GM21360 (cell line): ENCODE measurements at regions not wholly inside any gene's neighbourhood (a gene's known extent, or its start where the extent isn't known, plus 50 kb on each side); places are given as distances from the start of the nearest gene placed in this dataset.

ENCODE experiments used
- ATAC-seq: cut with Tn5 transposase; IDR thresholded peaks from one replicate; pipeline ENCODE4 v1.9.1; 2021; ENCODE audit warnings: mild to moderate bottlenecking, moderate library complexity; ENCODE audit not compliant: unreplicated experiment

- no peak for ATAC-seq
These were observed 267.1 kb upstream of the TMTC4 start for GRCh38 chr13:100941377-100942368.

- ATAC-seq = no peak
These were observed 266.1 kb upstream of the TMTC4 start for GRCh38 chr13:100940658-100941057.

DNA sequence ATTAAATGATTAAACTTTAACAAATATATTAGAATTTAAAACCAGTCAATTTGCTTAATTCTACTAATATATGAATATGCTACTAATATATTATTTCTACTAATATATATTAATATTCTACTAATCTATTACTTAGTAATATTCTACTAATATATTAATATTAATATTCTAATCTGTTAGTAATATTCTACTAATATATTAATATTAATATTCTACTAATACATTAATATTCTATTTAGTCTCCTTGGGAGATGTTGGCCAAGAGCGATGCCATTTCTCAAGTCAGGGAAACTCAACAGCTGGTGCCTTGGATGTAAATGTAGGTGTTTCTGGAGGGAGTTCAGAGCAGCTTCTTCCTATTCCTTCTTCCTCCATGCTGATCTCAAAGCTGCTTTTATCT lies 259.2 kb upstream of the TMTC4 start:
- no peak for ATAC-seq

DNA sequence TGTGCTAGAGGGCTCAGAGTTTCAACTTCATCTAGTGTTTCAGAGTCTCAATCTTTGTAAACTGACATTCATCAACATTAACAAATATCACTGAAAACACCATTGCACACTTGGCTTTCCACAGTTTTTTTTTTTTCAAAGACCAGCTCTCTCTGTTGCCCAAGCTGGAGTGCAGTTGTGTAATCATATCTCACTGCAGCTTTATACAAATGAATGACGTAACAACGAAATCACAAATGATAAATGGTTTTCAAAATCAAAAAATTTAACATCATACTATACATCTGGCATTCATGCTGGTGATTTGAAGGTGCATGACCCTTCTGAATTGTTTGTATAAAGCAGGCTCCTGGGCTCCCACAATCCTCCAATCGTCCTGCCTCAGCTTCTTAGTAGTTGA lies 248.0 kb upstream of the TMTC4 start:
- ATAC-seq = no peak

DNA sequence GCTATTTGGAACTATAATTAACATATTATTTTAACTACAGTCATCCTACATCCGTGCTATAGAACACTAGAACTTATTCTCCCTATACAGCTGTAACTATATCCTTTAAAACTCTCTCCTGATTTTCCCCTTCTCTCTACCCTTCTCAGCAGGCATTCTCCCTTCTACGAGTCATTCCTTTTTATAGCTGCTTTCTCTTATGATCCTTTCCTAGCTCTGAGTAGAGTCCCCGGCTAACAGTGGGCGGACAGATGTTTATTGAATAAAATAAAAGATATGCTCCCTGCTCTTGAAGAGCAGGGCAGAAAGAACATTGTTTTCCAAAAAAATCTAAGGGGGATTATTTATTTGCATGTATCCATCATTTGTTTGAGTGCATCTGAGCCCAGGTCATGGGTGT lies 246.5 kb upstream of the TMTC4 start:
- no peak for ATAC-seq

DNA sequence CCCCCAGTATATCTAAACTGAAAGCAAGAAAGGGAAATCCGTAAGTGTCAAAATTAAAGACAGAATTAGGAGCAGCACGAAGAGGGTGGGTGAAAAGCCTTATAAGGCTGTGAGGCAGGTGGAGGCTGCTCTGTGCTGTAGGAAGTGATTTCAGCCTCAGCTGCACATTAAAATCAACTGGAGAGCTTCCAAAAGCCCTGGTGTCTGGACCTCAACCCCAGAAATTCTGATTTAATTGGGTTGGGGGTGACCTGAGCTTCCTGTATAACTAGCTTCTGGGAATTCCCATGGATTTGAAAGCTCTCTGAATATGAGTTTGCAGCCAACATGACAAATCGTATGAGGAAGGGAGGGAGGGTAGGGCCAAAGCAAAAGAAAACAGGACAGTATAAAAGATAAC lies 242.4 kb upstream of the TMTC4 start:
- ATAC-seq = peak; percentile 48

GRCh38 chr13:100913143-100913542 lies 238.5 kb upstream of the TMTC4 start:
- ATAC-seq = no peak

- ATAC-seq = no peak
These were observed 229.8 kb upstream of the TMTC4 start for GRCh38 chr13:100904293-100904976.

- no peak for ATAC-seq
These were observed 225.2 kb upstream of the TMTC4 start for GRCh38 chr13:100899720-100900316.

DNA sequence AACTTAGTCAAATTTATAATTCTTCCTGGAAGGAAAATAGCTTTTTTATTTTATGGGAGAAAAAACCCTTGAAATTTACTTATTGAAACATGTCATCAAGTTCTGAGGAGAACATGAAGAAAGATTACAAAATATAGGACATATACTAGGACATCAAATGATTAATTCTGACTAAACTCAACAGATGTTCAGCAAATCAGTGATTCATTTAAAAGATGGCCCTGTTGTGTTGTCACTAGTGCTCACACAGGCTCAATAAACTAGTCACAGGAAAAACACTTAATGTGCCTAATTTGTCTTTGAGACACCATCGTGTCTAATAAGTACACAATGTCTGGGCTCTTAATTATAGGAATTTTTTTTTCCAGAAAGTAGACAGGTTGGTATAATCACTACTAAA lies 223.8 kb upstream of the TMTC4 start:
- ATAC-seq = no peak

- no peak for ATAC-seq
These were observed 221.1 kb upstream of the TMTC4 start for GRCh38 chr13:100895651-100896050.

DNA sequence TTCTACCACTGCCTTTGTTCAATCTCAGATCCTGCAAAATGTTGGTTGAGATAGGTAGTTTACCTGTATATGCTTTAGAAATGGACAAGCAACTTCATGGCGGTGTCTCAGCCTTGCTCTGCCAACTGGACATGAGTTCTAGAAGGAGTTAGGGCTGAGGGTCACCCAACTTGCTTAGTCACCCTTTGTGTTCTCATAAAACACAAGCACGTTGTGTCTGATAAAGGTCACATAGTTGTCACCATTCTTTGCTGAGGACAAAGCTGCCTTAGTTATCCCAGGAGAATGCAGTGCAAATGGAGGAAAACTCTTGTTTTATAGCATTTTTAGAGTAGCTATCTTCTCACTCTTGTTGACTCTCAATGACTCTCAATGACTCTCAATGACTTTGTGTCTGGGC lies 218.4 kb upstream of the TMTC4 start:
- ATAC-seq = no peak

DNA sequence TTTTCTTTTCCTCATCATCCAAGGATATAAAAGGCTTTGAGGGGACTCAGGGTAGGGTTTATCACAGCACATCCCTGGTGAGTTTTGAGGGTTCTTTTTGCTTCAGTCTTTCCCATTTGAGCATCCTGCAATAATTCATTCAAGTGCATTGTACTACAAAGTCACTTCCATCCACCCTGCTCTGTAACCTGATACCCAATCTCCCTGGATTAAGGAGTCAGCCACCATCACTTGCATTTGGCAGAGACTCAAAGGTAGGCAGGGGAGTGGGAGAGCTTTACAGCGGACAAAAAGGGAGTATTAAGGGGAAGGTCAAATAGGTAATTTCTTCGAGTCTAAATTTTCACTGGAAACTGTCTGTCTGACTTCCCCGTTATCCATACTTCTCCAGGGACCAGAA lies 216.1 kb upstream of the TMTC4 start:
- ATAC-seq = no peak

DNA sequence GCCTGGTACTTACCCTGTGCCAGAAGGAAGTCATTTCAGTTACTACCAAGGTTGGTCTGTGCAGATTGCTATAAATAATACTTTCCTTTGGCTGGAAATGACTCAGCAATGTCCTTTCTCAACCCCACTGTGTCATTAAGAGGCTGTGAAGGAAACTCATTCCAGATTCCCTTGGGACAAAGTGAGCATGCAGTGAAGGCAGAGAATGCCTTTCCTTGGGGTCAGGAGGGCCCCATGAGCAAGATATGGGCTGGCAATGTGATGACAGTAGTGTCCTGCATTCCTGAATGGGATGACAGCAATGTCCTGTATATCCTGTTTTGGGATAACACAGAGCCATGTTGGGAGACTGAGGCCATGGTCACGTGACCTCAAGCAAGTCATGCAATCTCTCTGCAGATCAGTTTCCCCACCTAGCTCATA lies 213.1 kb upstream of the TMTC4 start:
- no peak for ATAC-seq

GRCh38 chr13:100883453-100883852 lies 208.9 kb upstream of the TMTC4 start:
- ATAC-seq = no peak

DNA sequence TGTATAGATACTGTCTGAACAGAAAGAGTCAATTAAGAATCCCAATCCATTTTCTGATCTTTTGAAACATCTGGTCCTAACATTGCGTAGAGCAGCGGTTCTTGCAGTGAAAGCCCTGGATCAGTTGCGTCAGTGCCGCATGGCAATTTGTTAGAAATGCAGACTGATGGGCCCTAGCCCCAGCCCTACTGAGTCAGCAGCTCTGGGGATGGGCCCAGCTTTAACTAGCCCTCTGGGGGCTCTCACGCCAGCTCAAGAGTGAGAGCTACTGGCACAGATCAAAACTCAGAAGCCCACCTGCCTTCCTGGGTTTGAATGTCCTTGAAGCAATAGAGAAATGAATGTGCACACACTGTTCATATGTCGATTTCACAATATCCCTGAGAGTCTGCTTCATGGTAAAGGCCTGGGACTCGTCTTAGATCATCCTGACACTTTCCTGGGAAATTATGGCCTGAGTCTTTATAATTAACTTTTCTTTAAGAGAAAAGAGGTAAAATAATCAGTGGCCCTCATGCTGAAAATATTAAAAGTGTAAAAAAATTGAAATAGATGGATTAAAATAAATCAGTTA lies 206.8 kb upstream of the TMTC4 start:
- no peak for ATAC-seq

DNA sequence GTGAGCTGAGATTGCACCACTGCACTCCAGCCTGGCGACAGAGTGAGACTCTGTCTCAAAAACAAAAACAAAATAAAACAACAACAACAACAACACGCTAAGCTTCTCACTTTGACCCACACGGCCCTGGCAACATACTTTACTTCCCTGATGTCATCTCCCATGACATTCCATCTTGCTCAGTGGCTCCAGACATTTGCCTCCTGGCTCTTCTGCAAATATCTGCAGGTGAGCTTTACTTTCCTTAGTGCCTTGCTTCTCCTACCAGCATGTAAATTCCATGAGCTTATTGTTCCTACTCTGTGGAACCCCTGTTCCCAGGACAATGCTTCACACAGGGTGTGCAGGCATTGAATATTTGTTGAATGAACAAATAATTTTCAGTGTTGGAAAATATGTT lies 205.6 kb upstream of the TMTC4 start:
- ATAC-seq = no peak

- no peak for ATAC-seq
These were observed 204.7 kb upstream of the TMTC4 start for GRCh38 chr13:100879255-100879654.

DNA sequence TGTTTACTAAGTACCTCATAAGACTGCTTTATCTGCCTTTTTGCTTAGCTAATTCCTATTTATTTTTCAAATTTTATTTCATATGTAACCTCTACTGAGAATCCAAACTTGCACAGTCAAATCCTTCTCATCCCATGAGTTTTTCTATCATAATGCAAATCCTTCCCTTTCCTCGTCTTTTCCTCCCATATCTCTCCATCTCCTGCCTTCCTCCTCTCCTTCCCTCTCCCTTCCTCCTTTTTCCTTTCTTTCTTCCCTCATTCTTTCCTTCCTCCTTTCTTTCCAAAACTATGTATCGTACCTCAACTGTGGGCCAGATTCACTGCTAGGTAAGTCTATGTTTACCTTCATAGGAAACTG lies 201.4 kb upstream of the TMTC4 start:
- no peak for ATAC-seq

- no peak for ATAC-seq
These were observed 200.9 kb upstream of the TMTC4 start for GRCh38 chr13:100875392-100876043.

GRCh38 chr13:100872761-100873160 lies 198.2 kb upstream of the TMTC4 start:
- no peak for ATAC-seq
